Heart left ventricle (tissue), 16 donors: ENCODE measurements at regions not wholly inside any gene's neighbourhood (a gene's known extent, or its start where the extent isn't known, plus 50 kb on each side); places are given as distances from the start of the nearest gene placed in this dataset.

Experiments
- ATAC-seq, 4 donors: fragments of 200-7000 bp; cut with Tn5 transposase; one replicate each; pipeline ENCODE4 v1.9.1; 2020 to 2022; ENCODE audit warnings: moderate library complexity in 4 of 4, mild to moderate bottlenecking in 3 of 4, moderate number of reproducible peaks in 1 of 4
- DNase-seq, 5 donors: peaks; one replicate each; pipeline ENCODE4 v3.0.0-alpha.2; 2020
- H3K27ac ChIP-seq, 12 donors: fragments of 200-600 bp; sonication (generic) in 4 of 12; one replicate each; pipeline versions ENCODE4 v1.5.0 to v1.8.0; 2016 to 2022; ENCODE audit warnings: mild to moderate bottlenecking in 2 of 12
- H3K27me3 ChIP-seq, 9 donors: fragments of 200-600 bp; sonication (generic) in 2 of 9; one replicate each; pipeline versions ENCODE4 v1.5.1 to v1.8.0; 2016 to 2022; ENCODE audit warnings: mild to moderate bottlenecking in 3 of 9
- H3K36me3 ChIP-seq, 9 donors: fragments of 200-600 bp; sonication (generic) in 2 of 9; one replicate each; pipeline versions ENCODE4 v1.5.0 to v1.8.0; 2018 to 2022; ENCODE audit warnings: mild to moderate bottlenecking in 2 of 9
- H3K4me1 ChIP-seq, 12 donors: fragments of 200-600 bp; sonication (generic) in 4 of 12; one replicate each; pipeline versions ENCODE4 v1.5.0 to v1.8.0; 2016 to 2022; ENCODE audit warnings: mild to moderate bottlenecking in 3 of 12
- H3K4me3 ChIP-seq, 12 donors: fragments of 200-600 bp; sonication (generic) in 4 of 12; one replicate each; pipeline versions ENCODE4 v1.5.0 to v1.8.0; 2017 to 2022; ENCODE audit warnings: mild to moderate bottlenecking in 9 of 12, moderate library complexity in 4 of 12
- H3K9me3 ChIP-seq, 12 donors: fragments of 200-600 bp; sonication (generic) in 4 of 12; one replicate each; pipeline versions ENCODE4 v1.5.0 to v1.8.0; 2016 to 2022; ENCODE audit warnings: mild to moderate bottlenecking in 1 of 12
- CTCF ChIP-seq, 12 donors: fragments of 200-600 bp; sonication (generic) in 4 of 12; IDR thresholded peaks; one replicate each; pipeline versions ENCODE4 v1.5.0 to v1.8.0; 2018 to 2022; ENCODE audit warnings: antibody characterized with exemption in 12 of 12, mild to moderate bottlenecking in 5 of 12
- POLR2A ChIP-seq, 2 donors: fragments of 450-650 bp; IDR thresholded peaks; one replicate each; pipeline ENCODE4 v1.6.1; 2017; ENCODE audit warnings: antibody characterized with exemption in 2 of 2, mild to moderate bottlenecking in 2 of 2, moderate library complexity in 2 of 2
- WGBS, 4 donors: extraction: QIAGEN DNeasy Blood & Tissue Kit in 2 of 4; methylation state at CpG; one replicate each; pipeline versions ENCODE4 v1.1.5 to v1.1.7; 2013 to 2018; 5-methylcytosine and 5-hydroxymethylcytosine counted together
- intact Hi-C, 10 donors: fragments of 100-400 bp; cut with DNase I; formaldehyde crosslinking; loops; one replicate each; pipeline versions ENCODE4 v1.11.1 to v1.14.2; 2022
- donor health status: ischemic (EF 13 %, LVEDD 7.1; RV severe dilation, severe dysfunction).
- donor health status: healthy with polysubstance abuse.
- donor health status: DM: no; HTN: yes; CAD: no.
- donor health status: DM: no; HTN: no; CAD: no.
- donor health status: ischemic (EF 25% LVEDD 6.9; RV normal size, moderate dysfunction).
- donor health status: ischemic (EF 25% LVEDD 5.7; RV mildly dilated, moderate dysfunction).
- donor health status: healthy.
- donor health status: DM: yes; HTN: yes; CAD: no.
- donor health status: ischemic (EF 35%, LVEDD 5.7; RV mildly dilated, moderate dysfunction).
- donor health status: nonischemic (EF 11% LVEDD 7.7; RV severe dilation, severe dysfunction).
- donor health status: DM: yes; HTN: yes; CAD: no.
- donor health status: PGD.
- donor health status: ischemic (EF 29% LVEDD 5.4; RV normal size, mild dysfunction).
- donor health status: nonischemic (EF 23%, LVEDD 6.1; RV moderate dilation, normal function).

DNA sequence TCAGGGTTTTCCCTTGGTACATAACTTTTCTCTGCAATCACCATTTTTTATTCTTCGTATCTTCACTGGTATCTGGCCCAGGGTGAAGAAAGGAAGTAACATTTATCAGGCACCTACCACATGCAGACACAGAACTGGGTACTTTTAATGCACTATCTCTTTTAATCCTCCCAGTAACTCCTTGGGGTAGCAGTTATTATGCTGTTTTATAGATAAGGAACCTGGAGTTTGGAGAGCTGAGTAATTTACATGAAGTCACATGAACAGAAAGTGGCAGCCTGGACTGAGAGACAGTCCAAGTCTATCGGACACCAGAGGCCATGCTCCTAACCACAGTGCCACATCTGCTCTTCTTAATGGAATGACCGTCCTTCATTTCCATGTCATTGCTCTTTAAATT lies 117.1 kb upstream of the PODXL start:
- no peak overlapping the region for H3K4me3 ChIP-seq
- intact Hi-C loops = no loop called here
- TF ChIP-seq CTCF (IDR thresholded peaks at IDR 0.05) = no peak
- no peak for TF ChIP-seq POLR2A (IDR thresholded peaks at IDR 0.05)
- no peaks in the 10 kb centered on the region for H3K9me3 ChIP-seq
- 54 to 72% (median 69%) methylated on average over 3 of the region's 3 CpGs for WGBS, 4 donors
- no peak for DNase-seq
- H3K4me1 ChIP-seq = peaks cover 0 to 7% (median 0%) of the 10 kb centered on the region in 12 donors
- no peak for ATAC-seq
- H3K27me3 ChIP-seq = no peaks in the 10 kb centered on the region
- H3K27ac ChIP-seq = no peak overlapping the region
- no peaks in the 10 kb centered on the region for H3K36me3 ChIP-seq

GRCh38 chr7:131670406-131670805 lies 114.0 kb upstream of the PODXL start:
- Histone ChIP-seq H3K9me3 (no peaks in the 10 kb centered on the region), H3K27ac (no peak overlapping the region), H3K27me3 (no peaks in the 10 kb centered on the region), H3K36me3 (no peaks in the 10 kb centered on the region), H3K4me3 (no peak overlapping the region), H3K4me1 (peaks cover 0 to 7% (median 0%) of the 10 kb centered on the region in 12 donors)
- DNase-seq (no peak), ATAC-seq (no peak)
- intact Hi-C loops = no loop called here
- WGBS, 4 donors = 79 to 88% (median 81%) methylated on average over 2 of the region's 2 CpGs
- no peak for TF ChIP-seq POLR2A (IDR thresholded peaks at IDR 0.05)
- no peak for TF ChIP-seq CTCF (IDR thresholded peaks at IDR 0.05)

GRCh38 chr7:131667699-131668098 lies 111.3 kb upstream of the PODXL start:
- Histone ChIP-seq H3K4me1 (no peaks in the 10 kb centered on the region), H3K4me3 (no peak overlapping the region), H3K27ac (no peak overlapping the region), H3K27me3 (no peaks in the 10 kb centered on the region), H3K36me3 (no peaks in the 10 kb centered on the region), H3K9me3 (no peaks in the 10 kb centered on the region)
- TF ChIP-seq POLR2A (IDR thresholded peaks at IDR 0.05) = no peak
- TF ChIP-seq CTCF (IDR thresholded peaks at IDR 0.05) = no peak
- intact Hi-C loops = no loop called here
- DNase-seq = no peak
- ATAC-seq = no peak
- WGBS, 4 donors = 80 to 85% (median 84%) methylated on average over 4 of the region's 4 CpGs

DNA sequence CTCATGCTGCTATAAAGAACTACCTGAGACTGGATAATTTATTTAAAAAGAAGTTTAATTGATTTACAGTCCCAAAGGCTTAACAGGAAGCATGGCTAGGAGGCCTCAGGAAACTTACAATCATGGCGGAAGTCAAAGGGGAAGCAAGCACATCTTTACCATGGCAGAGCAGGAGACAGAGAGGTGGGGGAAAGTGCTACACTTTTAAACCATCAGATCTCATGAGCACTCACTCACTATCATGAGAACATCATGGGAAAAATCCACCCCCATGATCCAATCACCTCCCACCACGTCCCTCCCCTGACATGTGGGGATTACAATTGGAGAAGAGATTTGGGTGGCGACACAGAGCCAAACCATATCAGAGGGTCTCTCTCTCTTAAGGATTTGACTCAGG lies 108.6 kb upstream of the PODXL start:
- DNase-seq (no peak), ATAC-seq (no peak)
- WGBS, 4 donors = 81 to 89% (median 86%) methylated on average over 3 of the region's 3 CpGs
- TF ChIP-seq POLR2A (IDR thresholded peaks at IDR 0.05) = no peak
- no peak for TF ChIP-seq CTCF (IDR thresholded peaks at IDR 0.05)
- intact Hi-C loops = no loop called here
- H3K4me1 ChIP-seq = no peaks in the 10 kb centered on the region
- H3K36me3 ChIP-seq = no peaks in the 10 kb centered on the region
- no peaks in the 10 kb centered on the region for H3K9me3 ChIP-seq
- H3K27ac ChIP-seq = peak overlapping the region in 4 of 12 donors; percentile 25 to 52 (median 44)
- no peaks in the 10 kb centered on the region for H3K27me3 ChIP-seq
- no peak overlapping the region for H3K4me3 ChIP-seq
